ENCODE measurements at regions not wholly inside any gene's neighbourhood (a gene's known extent, or its start where the extent isn't known, plus 50 kb on each side); places are given as distances from the start of the nearest gene placed in this dataset.

DNA sequence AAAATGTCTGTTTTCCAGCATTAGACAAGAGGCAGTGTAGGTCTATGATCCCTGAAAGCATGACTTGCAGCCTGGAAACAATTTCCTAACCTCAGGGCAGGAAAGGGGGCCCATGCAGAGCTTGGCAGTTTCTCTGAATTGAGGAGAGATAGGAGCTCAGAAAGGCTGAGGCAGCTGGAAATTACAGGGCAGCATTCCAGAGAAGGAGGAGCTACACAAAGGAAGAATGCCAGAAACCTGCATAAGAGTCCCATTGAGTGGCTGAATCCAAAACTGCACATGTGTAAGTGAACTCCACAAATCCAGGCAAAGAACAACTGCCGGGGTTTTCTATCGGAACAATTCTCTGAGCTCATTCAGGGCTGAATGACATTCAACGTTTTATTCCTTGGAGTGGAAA, 346.8 kb downstream of the PIK3R1 start:
- TF ChIP-seq, protein P1, sequence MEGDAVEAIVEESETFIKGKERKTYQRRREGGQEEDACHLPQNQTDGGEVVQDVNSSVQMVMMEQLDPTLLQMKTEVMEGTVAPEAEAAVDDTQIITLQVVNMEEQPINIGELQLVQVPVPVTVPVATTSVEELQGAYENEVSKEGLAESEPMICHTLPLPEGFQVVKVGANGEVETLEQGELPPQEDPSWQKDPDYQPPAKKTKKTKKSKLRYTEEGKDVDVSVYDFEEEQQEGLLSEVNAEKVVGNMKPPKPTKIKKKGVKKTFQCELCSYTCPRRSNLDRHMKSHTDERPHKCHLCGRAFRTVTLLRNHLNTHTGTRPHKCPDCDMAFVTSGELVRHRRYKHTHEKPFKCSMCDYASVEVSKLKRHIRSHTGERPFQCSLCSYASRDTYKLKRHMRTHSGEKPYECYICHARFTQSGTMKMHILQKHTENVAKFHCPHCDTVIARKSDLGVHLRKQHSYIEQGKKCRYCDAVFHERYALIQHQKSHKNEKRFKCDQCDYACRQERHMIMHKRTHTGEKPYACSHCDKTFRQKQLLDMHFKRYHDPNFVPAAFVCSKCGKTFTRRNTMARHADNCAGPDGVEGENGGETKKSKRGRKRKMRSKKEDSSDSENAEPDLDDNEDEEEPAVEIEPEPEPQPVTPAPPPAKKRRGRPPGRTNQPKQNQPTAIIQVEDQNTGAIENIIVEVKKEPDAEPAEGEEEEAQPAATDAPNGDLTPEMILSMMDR (IDR thresholded peaks at IDR 0.05; ENCODE audit: borderline replicate concordance, control extremely low read depth, extremely low read depth, insufficient read depth, missing control alignments), result no peak
- DNase-seq (ENCODE audit: low spot score), result no peak
- in situ Hi-C loops (cut with MboI; ENCODE audit: low sequenced_read_pairs, unreplicated experiment), result no loop called here

DNA sequence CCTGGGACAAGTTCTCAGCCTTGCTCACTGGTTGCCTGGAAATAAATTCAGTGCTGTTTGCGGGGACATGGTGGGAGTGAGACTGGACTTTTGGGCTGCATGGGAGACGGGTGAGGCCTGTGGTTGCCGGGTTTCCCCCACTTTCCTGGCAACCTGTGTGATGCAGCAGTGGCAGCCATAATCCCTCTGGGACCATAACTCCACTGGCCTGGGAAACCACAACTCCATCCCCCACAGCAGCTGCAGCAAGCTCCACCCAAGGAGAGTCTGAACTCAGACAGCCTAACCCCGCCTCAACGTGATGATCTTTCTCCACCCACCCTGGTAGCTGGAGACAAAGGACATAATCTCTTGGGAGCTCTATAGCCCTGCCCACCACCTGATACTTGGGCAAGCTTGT, 349.9 kb downstream of the PIK3R1 start:
- in situ Hi-C loops (cut with MboI; ENCODE audit: low sequenced_read_pairs, unreplicated experiment), result no loop called here
- no peak for DNase-seq (ENCODE audit: low spot score)
- TF ChIP-seq, protein P1 (IDR thresholded peaks at IDR 0.05; ENCODE audit: borderline replicate concordance, control extremely low read depth, extremely low read depth, insufficient read depth, missing control alignments), result no peak

DNA sequence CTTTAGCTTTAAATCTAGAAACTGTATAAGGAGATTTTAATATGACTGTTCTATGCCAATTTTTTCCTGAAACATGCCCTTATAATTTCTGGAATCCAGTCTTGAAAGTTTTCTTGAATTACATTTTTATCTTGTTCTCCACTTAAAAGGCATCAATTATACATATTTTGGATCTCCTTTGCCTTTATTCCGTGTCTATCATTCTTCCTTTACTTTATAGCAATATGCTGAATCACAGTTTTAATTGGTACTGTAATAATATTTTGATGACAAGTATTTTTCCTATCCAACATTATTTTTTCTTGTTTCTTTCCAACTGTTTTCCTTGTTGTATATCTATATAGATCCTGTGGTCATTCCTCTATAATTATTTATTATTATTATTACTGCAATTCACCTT, 361.2 kb downstream of the PIK3R1 start:
- no peak for DNase-seq (ENCODE audit: low spot score)
- TF ChIP-seq, protein P1 (IDR thresholded peaks at IDR 0.05; ENCODE audit: borderline replicate concordance, control extremely low read depth, extremely low read depth, insufficient read depth, missing control alignments), result no peak
- in situ Hi-C loops (cut with MboI; ENCODE audit: low sequenced_read_pairs, unreplicated experiment), result no loop called here

DNA sequence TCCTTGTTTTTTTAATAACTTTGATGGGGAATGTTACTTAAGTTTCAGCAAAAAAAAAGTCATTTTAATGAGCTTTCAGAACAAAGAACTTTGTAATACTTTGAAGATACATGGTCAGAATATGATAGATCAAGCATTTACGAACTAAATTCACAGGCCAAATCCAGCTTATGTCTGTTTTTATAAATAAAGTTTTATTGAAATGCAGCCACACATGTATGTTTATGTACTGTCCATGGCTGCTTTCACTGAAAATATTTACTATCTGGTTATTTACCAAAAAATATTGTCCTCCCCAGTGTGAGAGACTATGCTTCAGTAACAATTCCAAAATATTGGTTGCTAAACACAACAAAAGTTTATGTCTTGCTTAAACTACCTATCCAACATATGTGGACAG, 366.7 kb downstream of the PIK3R1 start:
- in situ Hi-C loops (cut with MboI; ENCODE audit: low sequenced_read_pairs, unreplicated experiment), result no loop called here
- DNase-seq (ENCODE audit: low spot score), result no peak
- TF ChIP-seq, protein P1 (IDR thresholded peaks at IDR 0.05; ENCODE audit: borderline replicate concordance, control extremely low read depth, extremely low read depth, insufficient read depth, missing control alignments), result no peak

DNA sequence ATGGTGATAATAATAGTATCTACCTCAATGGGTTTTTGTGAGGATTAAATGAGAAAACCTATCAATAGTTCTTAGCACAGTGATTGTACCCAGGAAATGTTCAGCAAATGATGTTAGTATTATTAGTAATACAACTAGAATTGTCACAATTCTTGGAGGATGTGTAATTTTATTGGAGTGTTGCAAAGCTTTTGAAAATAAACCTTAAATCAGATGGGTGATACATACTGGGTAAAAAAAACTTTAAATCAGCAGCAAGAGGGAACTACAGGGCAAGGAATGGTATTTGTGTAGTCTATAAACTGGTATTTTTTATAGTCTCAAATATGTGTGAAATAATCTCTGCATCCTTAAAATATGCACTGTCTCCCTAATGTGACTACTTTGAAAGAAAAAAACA, 371.6 kb downstream of the PIK3R1 start:
- in situ Hi-C loops (cut with MboI; ENCODE audit: low sequenced_read_pairs, unreplicated experiment), result no loop called here
- TF ChIP-seq, protein P1 (IDR thresholded peaks at IDR 0.05; ENCODE audit: borderline replicate concordance, control extremely low read depth, extremely low read depth, insufficient read depth, missing control alignments), result no peak
- DNase-seq (ENCODE audit: low spot score), result no peak

DNA sequence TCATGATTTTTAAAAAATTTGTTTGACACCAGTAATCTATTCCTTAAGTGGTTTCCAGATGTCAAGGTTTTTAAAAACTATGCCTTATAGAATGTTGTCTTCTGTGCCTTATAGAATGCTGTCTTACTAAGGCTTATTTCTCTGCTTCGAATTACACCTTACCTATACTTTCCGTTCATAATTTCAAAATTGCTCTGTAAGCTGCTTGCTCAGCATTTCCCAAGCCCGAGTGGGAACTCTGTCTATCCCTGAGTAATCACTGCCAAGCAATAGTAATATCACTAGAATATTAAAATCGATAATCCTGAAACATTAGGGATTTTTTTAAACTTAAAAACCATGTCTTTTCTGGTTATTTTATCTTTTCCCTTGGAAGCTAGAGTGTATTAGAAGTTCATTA, 376.3 kb downstream of the PIK3R1 start:
- TF ChIP-seq, protein P1 (IDR thresholded peaks at IDR 0.05; ENCODE audit: borderline replicate concordance, control extremely low read depth, extremely low read depth, insufficient read depth, missing control alignments), result no peak
- DNase-seq (ENCODE audit: low spot score), result no peak
- in situ Hi-C loops (cut with MboI; ENCODE audit: low sequenced_read_pairs, unreplicated experiment), result no loop called here

DNA sequence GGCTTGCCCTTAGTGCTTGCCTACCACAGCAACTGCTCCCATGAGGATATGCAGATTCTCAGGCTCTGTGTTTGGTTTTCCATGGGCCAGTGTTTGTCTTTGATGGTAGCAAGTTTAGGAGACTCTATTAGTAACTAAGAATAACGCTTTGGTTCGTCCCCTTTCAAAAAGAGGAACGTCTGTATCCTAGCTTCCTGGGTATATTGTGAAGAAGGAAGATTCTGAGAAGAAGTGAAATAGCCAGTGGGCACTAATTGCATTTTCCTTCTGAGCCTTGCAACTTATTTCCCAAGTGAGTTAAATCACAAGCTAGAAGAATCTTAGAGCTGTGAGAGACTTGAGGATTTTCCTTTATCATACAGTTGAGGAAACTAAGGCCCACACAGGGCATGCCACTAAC, 376.8 kb downstream of the PIK3R1 start:
- in situ Hi-C loops (cut with MboI; ENCODE audit: low sequenced_read_pairs, unreplicated experiment), result no loop called here
- DNase-seq (ENCODE audit: low spot score), result no peak
- TF ChIP-seq, protein P1 (IDR thresholded peaks at IDR 0.05; ENCODE audit: borderline replicate concordance, control extremely low read depth, extremely low read depth, insufficient read depth, missing control alignments), result no peak

Measured in GM13976 (cell line).